NCI-H82 treated with DMSO at 0.1 percent for 48 hours (cell line): ENCODE measurements at regions not wholly inside any gene's neighbourhood (a gene's known extent, or its start where the extent isn't known, plus 50 kb on each side); places are given as distances from the start of the nearest gene placed in this dataset.

Source experiments
- DNase-seq: peaks from one replicate; lab custom pipeline; 2025; ENCODE audit not compliant: unreplicated experiment; lab: John Stamatoyannopoulos, UW

DNA sequence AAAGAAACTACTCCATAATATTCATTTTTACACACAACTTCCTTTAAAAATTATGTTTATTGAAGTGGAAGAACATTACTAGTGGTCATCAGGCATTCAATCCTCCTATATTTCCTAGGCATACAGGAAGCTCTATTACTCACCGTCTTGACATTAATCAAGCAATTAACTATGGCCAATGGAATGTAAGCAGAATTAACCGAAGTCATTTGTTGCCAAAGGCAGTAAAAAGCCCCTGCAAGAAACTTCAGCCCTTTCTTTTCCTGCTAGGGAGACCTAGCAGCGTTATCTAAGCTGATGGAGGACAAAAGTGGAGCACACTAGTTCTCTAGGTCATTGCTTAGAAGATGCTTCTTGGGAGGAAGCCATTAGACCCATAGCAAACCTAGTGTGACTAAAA, 399.6 kb downstream of the KCNH5 start:
- no peak for DNase-seq
